Endothelial cell (in vitro differentiated cells): ENCODE measurements at regions not wholly inside any gene's neighbourhood (a gene's known extent, or its start where the extent isn't known, plus 50 kb on each side); places are given as distances from the start of the nearest gene placed in this dataset.

ENCODE experiments used
- DNase-seq: peaks from one replicate; pipeline ENCODE4 v3.0.0; 2021; ENCODE audit warnings: low spot score
- H3K27ac Mint-ChIP-seq: one replicate; pipeline ENCODE4 v1.8.0; 2021; ENCODE audit warnings: mixed read lengths, inconsistent platforms; ENCODE audit not compliant: unreplicated experiment
- H3K27me3 Mint-ChIP-seq: one replicate; pipeline ENCODE4 v1.8.0; 2021; ENCODE audit warnings: mild to moderate bottlenecking, moderate library complexity, mixed read lengths, inconsistent platforms; ENCODE audit not compliant: unreplicated experiment
- H3K36me3 Mint-ChIP-seq: one replicate; pipeline ENCODE4 v1.8.0; 2021; ENCODE audit warnings: mild to moderate bottlenecking, low read depth, mixed read lengths, inconsistent platforms; ENCODE audit not compliant: unreplicated experiment
- H3K4me1 Mint-ChIP-seq: one replicate; pipeline ENCODE4 v1.8.0; 2021; ENCODE audit warnings: mild to moderate bottlenecking, mixed read lengths, inconsistent platforms; ENCODE audit not compliant: unreplicated experiment
- H3K4me3 Mint-ChIP-seq: one replicate; pipeline ENCODE4 v1.8.0; 2021; ENCODE audit warnings: mild to moderate bottlenecking, mixed read lengths, inconsistent platforms; ENCODE audit not compliant: unreplicated experiment
- H3K9me3 Mint-ChIP-seq: one replicate; pipeline ENCODE4 v1.8.0; 2021; ENCODE audit warnings: mixed read lengths, inconsistent platforms; ENCODE audit not compliant: unreplicated experiment
- CTCF ChIP-seq: fragments of 200-600 bp; sonication (generic); IDR thresholded peaks from one replicate; pipeline ENCODE4 v1.5.0; 2021; ENCODE audit warnings: antibody characterized with exemption; ENCODE audit not compliant: unreplicated experiment

GRCh38 chr6:170229396-170229795 is 61.5 kb downstream of the DLL1 start:
- no peak for TF ChIP-seq CTCF
- no peaks in the 10 kb centered on the region for H3K4me1 Mint-ChIP-seq
- H3K27me3 Mint-ChIP-seq: peaks cover 2% of the 10 kb centered on the region
- H3K27ac Mint-ChIP-seq: no peak overlapping the region
- H3K9me3 Mint-ChIP-seq: no peaks in the 10 kb centered on the region
- no peaks in the 10 kb centered on the region for H3K36me3 Mint-ChIP-seq
- H3K4me3 Mint-ChIP-seq: no peak overlapping the region
- DNase-seq: no peak

GRCh38 chr6:170228946-170229310 is 62.0 kb downstream of the DLL1 start:
- no peak overlapping the region for H3K4me3 Mint-ChIP-seq
- H3K27ac Mint-ChIP-seq: no peak overlapping the region
- TF ChIP-seq CTCF: no peak
- DNase-seq: no peak
- H3K4me1 Mint-ChIP-seq: peaks cover 4% of the 10 kb centered on the region
- H3K36me3 Mint-ChIP-seq: no peaks in the 10 kb centered on the region
- H3K27me3 Mint-ChIP-seq: peaks cover 4% of the 10 kb centered on the region
- H3K9me3 Mint-ChIP-seq: no peaks in the 10 kb centered on the region

- no peak for TF ChIP-seq CTCF
- Mint-ChIP-seq H3K4me1 (peaks cover 4% of the 10 kb centered on the region), H3K27me3 (peaks cover 4% of the 10 kb centered on the region), H3K9me3 (no peaks in the 10 kb centered on the region), H3K27ac (no peak overlapping the region), H3K4me3 (no peak overlapping the region), H3K36me3 (no peaks in the 10 kb centered on the region)
- DNase-seq: no peak
Measured at GRCh38 chr6:170227996-170228945, 62.6 kb downstream of the DLL1 start.

- Mint-ChIP-seq H3K27ac (no peak overlapping the region), H3K4me1 (peaks cover 4% of the 10 kb centered on the region), H3K4me3 (no peak overlapping the region), H3K9me3 (no peaks in the 10 kb centered on the region), H3K36me3 (no peaks in the 10 kb centered on the region), H3K27me3 (peaks cover 4% of the 10 kb centered on the region)
- no peak for TF ChIP-seq CTCF
- DNase-seq: no peak
Measured at GRCh38 chr6:170227521-170227983, 63.3 kb downstream of the DLL1 start.

GRCh38 chr6:170226647-170227046 is 64.2 kb downstream of the DLL1 start:
- H3K4me3 Mint-ChIP-seq: no peak overlapping the region
- H3K36me3 Mint-ChIP-seq: no peaks in the 10 kb centered on the region
- DNase-seq: no peak
- H3K27ac Mint-ChIP-seq: no peak overlapping the region
- peaks cover 4% of the 10 kb centered on the region for H3K27me3 Mint-ChIP-seq
- no peaks in the 10 kb centered on the region for H3K9me3 Mint-ChIP-seq
- no peak for TF ChIP-seq CTCF
- peaks cover 4% of the 10 kb centered on the region for H3K4me1 Mint-ChIP-seq
